ENCODE measurements at regions not wholly inside any gene's neighbourhood (a gene's known extent, or its start where the extent isn't known, plus 50 kb on each side); places are given as distances from the start of the nearest gene placed in this dataset.
A peak's percentile ranks its signal among the peaks of the same experiment; 100 is the strongest.

- TF ChIP-seq, protein P1, sequence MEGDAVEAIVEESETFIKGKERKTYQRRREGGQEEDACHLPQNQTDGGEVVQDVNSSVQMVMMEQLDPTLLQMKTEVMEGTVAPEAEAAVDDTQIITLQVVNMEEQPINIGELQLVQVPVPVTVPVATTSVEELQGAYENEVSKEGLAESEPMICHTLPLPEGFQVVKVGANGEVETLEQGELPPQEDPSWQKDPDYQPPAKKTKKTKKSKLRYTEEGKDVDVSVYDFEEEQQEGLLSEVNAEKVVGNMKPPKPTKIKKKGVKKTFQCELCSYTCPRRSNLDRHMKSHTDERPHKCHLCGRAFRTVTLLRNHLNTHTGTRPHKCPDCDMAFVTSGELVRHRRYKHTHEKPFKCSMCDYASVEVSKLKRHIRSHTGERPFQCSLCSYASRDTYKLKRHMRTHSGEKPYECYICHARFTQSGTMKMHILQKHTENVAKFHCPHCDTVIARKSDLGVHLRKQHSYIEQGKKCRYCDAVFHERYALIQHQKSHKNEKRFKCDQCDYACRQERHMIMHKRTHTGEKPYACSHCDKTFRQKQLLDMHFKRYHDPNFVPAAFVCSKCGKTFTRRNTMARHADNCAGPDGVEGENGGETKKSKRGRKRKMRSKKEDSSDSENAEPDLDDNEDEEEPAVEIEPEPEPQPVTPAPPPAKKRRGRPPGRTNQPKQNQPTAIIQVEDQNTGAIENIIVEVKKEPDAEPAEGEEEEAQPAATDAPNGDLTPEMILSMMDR (IDR thresholded peaks at IDR 0.05; ENCODE audit: low read length) = no peak
- TF ChIP-seq EZH2 (IDR thresholded peaks at IDR 0.05; ENCODE audit: borderline replicate concordance, low read length) = no peak
- Histone ChIP-seq H3K9ac (ENCODE audit: low read length) (peak overlapping the region; percentile 48), H3K9me2 (ENCODE audit: low read depth, low read length) (no peaks in the 10 kb centered on the region), H2AFZ (ENCODE audit: low read length) (no peak overlapping the region), H3K4me1 (ENCODE audit: insufficient read depth, low read length, severe bottlenecking) (peaks cover 59% of the 10 kb centered on the region), H3K79me2 (ENCODE audit: insufficient read depth, low read length) (no peaks in the 10 kb centered on the region), H3K36me3 (ENCODE audit: insufficient read depth, low read length) (no peaks in the 10 kb centered on the region), H3K27ac (ENCODE audit: low read depth, low read length, poor library complexity, severe bottlenecking) (peak overlapping the region; percentile 93), H3F3A (ENCODE audit: insufficient read depth, low read length) (no peaks in the 10 kb centered on the region), H3K4me2 (ENCODE audit: low read length) (peak overlapping the region; percentile 48), H3K27me3 (ENCODE audit: insufficient read depth, low read length) (no peaks in the 10 kb centered on the region), H3K9me3 (ENCODE audit: low read length) (no peaks in the 10 kb centered on the region), H3K4me3 (ENCODE audit: low read depth, low read length, poor library complexity, severe bottlenecking) (peak overlapping the region; percentile 25), H4K20me1 (ENCODE audit: insufficient read depth, low read length) (no peaks in the 10 kb centered on the region)
These were observed 111.1 kb upstream of the DUSP22 start for GRCh38 chr6:181049-181654.

DNA sequence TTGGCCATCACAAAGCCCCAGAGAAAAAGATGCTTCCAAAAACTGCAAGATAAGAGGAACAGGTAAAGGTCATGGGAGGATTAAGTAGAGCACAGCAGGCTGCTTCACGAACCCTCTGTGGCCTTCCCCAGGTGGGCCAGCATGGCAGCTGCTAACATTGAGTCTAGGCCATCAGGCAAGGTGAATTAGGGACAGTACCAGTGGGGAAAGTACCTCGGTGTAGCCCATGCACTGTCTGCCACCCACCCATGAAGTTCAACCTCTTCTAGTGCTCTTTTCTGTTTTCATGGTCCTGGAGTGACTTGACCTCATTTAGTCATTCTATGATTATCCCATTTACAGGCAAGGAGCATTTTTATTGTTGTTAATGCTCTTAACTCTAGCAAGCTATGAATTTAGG, 108.6 kb upstream of the DUSP22 start:
- H3K4me2 ChIP-seq (ENCODE audit: low read length) = peak overlapping the region; percentile 60
- H3K27me3 ChIP-seq (ENCODE audit: insufficient read depth, low read length) = no peaks in the 10 kb centered on the region
- TF ChIP-seq, protein P1 (IDR thresholded peaks at IDR 0.05; ENCODE audit: low read length) = no peak
- TF ChIP-seq EZH2 (IDR thresholded peaks at IDR 0.05; ENCODE audit: borderline replicate concordance, low read length) = no peak
- no peaks in the 10 kb centered on the region for H3K36me3 ChIP-seq (ENCODE audit: insufficient read depth, low read length)
- no peaks in the 10 kb centered on the region for H3K9me2 ChIP-seq (ENCODE audit: low read depth, low read length)
- no peaks in the 10 kb centered on the region for H3F3A ChIP-seq (ENCODE audit: insufficient read depth, low read length)
- no peaks in the 10 kb centered on the region for H3K9me3 ChIP-seq (ENCODE audit: low read length)
- peaks cover 84% of the 10 kb centered on the region for H3K4me1 ChIP-seq (ENCODE audit: insufficient read depth, low read length, severe bottlenecking)
- H4K20me1 ChIP-seq (ENCODE audit: insufficient read depth, low read length) = no peaks in the 10 kb centered on the region
- no peak overlapping the region for H2AFZ ChIP-seq (ENCODE audit: low read length)
- H3K27ac ChIP-seq (ENCODE audit: low read depth, low read length, poor library complexity, severe bottlenecking) = peak overlapping the region; percentile 93
- peak overlapping the region; percentile 44 for H3K4me3 ChIP-seq (ENCODE audit: low read depth, low read length, poor library complexity, severe bottlenecking)
- H3K9ac ChIP-seq (ENCODE audit: low read length) = peak overlapping the region; percentile 59
- no peaks in the 10 kb centered on the region for H3K79me2 ChIP-seq (ENCODE audit: insufficient read depth, low read length)

GRCh38 chr6:184161-184700, 108.1 kb upstream of the DUSP22 start:
- Histone ChIP-seq H4K20me1 (ENCODE audit: insufficient read depth, low read length) (no peaks in the 10 kb centered on the region), H2AFZ (ENCODE audit: low read length) (no peak overlapping the region), H3K4me1 (ENCODE audit: insufficient read depth, low read length, severe bottlenecking) (peaks cover 90% of the 10 kb centered on the region), H3K4me3 (ENCODE audit: low read depth, low read length, poor library complexity, severe bottlenecking) (peak overlapping the region; percentile 44), H3K9ac (ENCODE audit: low read length) (peak overlapping the region; percentile 59), H3K9me2 (ENCODE audit: low read depth, low read length) (no peaks in the 10 kb centered on the region), H3K79me2 (ENCODE audit: insufficient read depth, low read length) (no peaks in the 10 kb centered on the region), H3K27me3 (ENCODE audit: insufficient read depth, low read length) (no peaks in the 10 kb centered on the region), H3F3A (ENCODE audit: insufficient read depth, low read length) (no peaks in the 10 kb centered on the region), H3K36me3 (ENCODE audit: insufficient read depth, low read length) (no peaks in the 10 kb centered on the region), H3K9me3 (ENCODE audit: low read length) (no peaks in the 10 kb centered on the region), H3K27ac (ENCODE audit: low read depth, low read length, poor library complexity, severe bottlenecking) (peak overlapping the region; percentile 93), H3K4me2 (ENCODE audit: low read length) (peak overlapping the region; percentile 60)
- no peak for TF ChIP-seq EZH2 (IDR thresholded peaks at IDR 0.05; ENCODE audit: borderline replicate concordance, low read length)
- TF ChIP-seq, protein P1 (IDR thresholded peaks at IDR 0.05; ENCODE audit: low read length) = no peak

Data from OCI-LY1 (cell line).